CD4-positive, CD25-positive, alpha-beta regulatory T cell (primary cell): ENCODE measurements at regions not wholly inside any gene's neighbourhood (a gene's known extent, or its start where the extent isn't known, plus 50 kb on each side); places are given as distances from the start of the nearest gene placed in this dataset.
"Not testable (repeated sequence)": the region's sequence is repeated elsewhere in the genome, so short reads cannot be mapped to it uniquely, and the experiment has no call there.

Experiments used
- ATAC-seq, 2 donors: fragments of 150-1000 bp; cut with Tn5 transposase; one replicate each; pipeline ENCODE4 v1.10.0; 2021; ENCODE audit warnings: low read depth in 2 of 2, moderate number of reproducible peaks in 2 of 2, moderate library complexity in 1 of 2
- DNase-seq, 3 donors: peaks; one replicate each; pipeline versions ENCODE4 v3.0.0 to v3.0.0-alpha.2; 2012 to 2022; ENCODE audit warnings: mixed read lengths in 1 of 3
- H3K27ac ChIP-seq: one replicate; pipeline ENCODE4 v1.7.0; 2013; ENCODE audit warnings: mild to moderate bottlenecking, low read length; ENCODE audit not compliant: insufficient read depth, poor library complexity, severe bottlenecking
- H3K27me3 ChIP-seq: one replicate; pipeline ENCODE4 v1.7.0; 2013; ENCODE audit warnings: low read length; ENCODE audit not compliant: control insufficient read depth, insufficient read depth
- H3K36me3 ChIP-seq: one replicate; pipeline ENCODE4 v1.7.0; 2013; ENCODE audit warnings: mild to moderate bottlenecking, low read length, moderate library complexity; ENCODE audit not compliant: control insufficient read depth, insufficient read depth
- H3K4me1 ChIP-seq: 2 replicates; pipeline ENCODE4 v1.7.0; 2013; ENCODE audit warnings: mild to moderate bottlenecking, low read length; ENCODE audit not compliant: insufficient read depth, control insufficient read depth, poor library complexity, severe bottlenecking
- H3K4me3 ChIP-seq: one replicate; pipeline ENCODE4 v1.7.0; 2013; ENCODE audit warnings: low read depth, mild to moderate bottlenecking, low read length, moderate library complexity
- H3K9me3 ChIP-seq, 2 experiments: 1 replicate in 1 of 2; 2 replicates in 1 of 2; pipeline ENCODE4 v1.7.0; 2013; ENCODE audit warnings: low read length in 2 of 2, mild to moderate bottlenecking in 1 of 2, moderate library complexity in 1 of 2; ENCODE audit not compliant: control insufficient read depth in 2 of 2
- H3K27ac Mint-ChIP-seq, 3 donors: one replicate each; pipeline ENCODE4 v1.8.0; 2020 to 2022; ENCODE audit warnings: mild to moderate bottlenecking in 3 of 3, mixed read lengths in 3 of 3, moderate library complexity in 2 of 3
- H3K27me3 Mint-ChIP-seq: one replicate; pipeline ENCODE4 v1.8.0; 2022; ENCODE audit warnings: mild to moderate bottlenecking, mixed read lengths
- H3K36me3 Mint-ChIP-seq: one replicate; pipeline ENCODE4 v1.8.0; 2020; ENCODE audit warnings: mixed read lengths
- H3K4me1 Mint-ChIP-seq, 4 donors: one replicate each; pipeline ENCODE4 v1.8.0; 2020 to 2022; ENCODE audit warnings: mixed read lengths in 4 of 4, mild to moderate bottlenecking in 1 of 4
- H3K4me3 Mint-ChIP-seq, 4 donors: one replicate each; pipeline ENCODE4 v1.8.0; 2020 to 2022; ENCODE audit warnings: mild to moderate bottlenecking in 4 of 4, mixed read lengths in 4 of 4, moderate library complexity in 3 of 4
- H3K9me3 Mint-ChIP-seq, 7 donors: one replicate each; pipeline ENCODE4 v1.8.0; 2020 to 2022; ENCODE audit warnings: mixed read lengths in 7 of 7, mild to moderate bottlenecking in 3 of 7, moderate library complexity in 2 of 7

DNA sequence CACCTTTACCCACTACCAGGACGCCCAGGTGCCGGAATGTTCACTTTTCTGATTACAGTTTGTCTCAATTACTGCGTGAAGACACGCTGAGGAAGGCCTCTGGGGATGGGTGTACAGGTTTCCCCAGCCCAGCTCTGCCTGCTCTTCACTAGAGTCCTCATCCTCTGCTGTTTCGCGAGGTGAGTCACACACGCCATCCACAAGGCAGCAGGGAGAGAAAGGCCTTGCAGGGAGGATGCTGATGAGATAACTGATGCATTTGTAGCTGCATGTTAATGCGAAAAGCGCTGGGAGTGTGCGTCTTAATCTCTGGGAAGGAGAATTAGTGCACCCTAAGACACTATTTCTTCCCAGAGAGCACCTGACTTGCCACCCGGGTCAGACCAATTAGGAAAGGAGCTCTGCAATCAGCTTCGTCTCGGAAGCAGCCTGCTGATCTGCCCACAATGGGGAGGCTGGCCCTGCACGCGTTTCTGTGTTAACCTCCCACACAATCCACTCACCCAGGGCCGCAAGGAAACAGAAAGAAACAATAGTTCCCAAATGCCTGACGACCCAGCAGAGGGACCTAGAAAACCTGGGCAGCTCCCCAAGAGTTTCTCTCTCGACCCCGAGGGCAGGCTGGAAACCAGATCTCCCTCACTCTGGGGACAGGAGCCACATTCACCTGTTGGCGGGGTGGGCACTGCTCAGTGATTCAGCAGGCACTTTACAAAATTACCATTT is 578.7 kb downstream of the GLRX3 start:
- no peaks in the 10 kb centered on the region for H3K36me3 Mint-ChIP-seq
- H3K4me1 ChIP-seq, result no peaks in the 10 kb centered on the region
- H3K4me3 ChIP-seq, result no peak overlapping the region
- peaks cover 0 to 2% (median 0%) of the 10 kb centered on the region in 4 donors for H3K4me1 Mint-ChIP-seq
- H3K27ac ChIP-seq, result no peak overlapping the region
- no peaks in the 10 kb centered on the region for H3K36me3 ChIP-seq
- H3K4me3 Mint-ChIP-seq, result no peak overlapping the region
- H3K27me3 ChIP-seq, result no peaks in the 10 kb centered on the region
- H3K9me3 Mint-ChIP-seq, result peaks cover 0 to 5% (median 0%) of the 10 kb centered on the region in 7 donors
- H3K27me3 Mint-ChIP-seq, result no peaks in the 10 kb centered on the region
- H3K27ac Mint-ChIP-seq, result no peak overlapping the region
- H3K9me3 ChIP-seq, result no peaks in the 10 kb centered on the region
- ATAC-seq, result no peak
- DNase-seq, result no peak

DNA sequence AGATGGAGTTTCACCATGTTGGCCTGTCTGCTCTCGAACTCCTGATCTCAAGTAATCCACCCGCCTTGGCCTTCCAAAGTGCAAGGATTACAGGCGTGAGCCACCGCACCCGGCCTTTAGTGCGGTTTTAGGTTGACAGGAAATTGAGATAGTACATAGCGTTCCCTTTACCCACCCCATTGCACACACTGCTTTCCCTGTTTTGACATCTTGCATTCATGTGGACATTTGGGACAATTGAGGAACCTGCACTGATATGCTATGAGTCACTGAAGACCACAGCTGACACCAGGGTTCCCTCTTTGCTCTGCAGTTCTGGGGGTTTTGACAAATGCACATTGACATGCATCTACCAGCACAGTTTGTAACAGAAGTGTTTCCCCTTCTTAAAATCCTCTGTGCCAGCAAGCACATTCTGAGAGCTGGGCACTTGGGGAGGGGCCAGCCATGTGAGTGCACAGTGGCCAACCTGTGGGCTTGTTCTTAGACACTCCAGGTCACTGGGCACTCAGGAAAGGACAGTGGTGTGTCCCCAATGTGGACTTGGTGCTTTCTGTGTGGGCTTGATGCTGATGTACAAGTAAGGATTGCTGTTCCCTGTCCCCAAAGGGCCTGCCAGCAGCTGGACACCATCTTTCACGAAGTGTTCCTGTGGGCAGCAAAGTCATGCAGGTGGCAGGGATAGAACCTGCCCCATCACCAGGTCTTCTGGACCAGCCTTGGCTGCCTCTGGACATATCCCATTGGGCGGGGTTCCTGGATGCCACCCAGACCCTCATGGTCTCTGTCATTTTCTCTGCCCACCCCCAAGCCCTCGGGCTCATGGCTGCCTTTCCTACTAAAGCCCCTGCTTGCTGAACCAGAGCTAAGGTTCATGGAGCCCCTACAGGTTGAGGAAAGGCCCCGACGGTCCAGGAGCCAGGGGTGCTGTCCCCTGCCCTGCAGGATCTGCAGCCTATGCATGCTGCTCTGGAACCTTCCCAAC is 579.8 kb downstream of the GLRX3 start:
- H3K9me3 Mint-ChIP-seq, result peaks cover 0 to 5% (median 0%) of the 10 kb centered on the region in 7 donors
- DNase-seq, result no peak
- Histone ChIP-seq H3K4me3 (no peak overlapping the region), H3K4me1 (no peaks in the 10 kb centered on the region), H3K9me3 (no peaks in the 10 kb centered on the region), H3K27me3 (no peaks in the 10 kb centered on the region), H3K27ac (no peak overlapping the region), H3K36me3 (no peaks in the 10 kb centered on the region)
- peaks cover 0 to 2% (median 0%) of the 10 kb centered on the region in 4 donors for H3K4me1 Mint-ChIP-seq
- no peaks in the 10 kb centered on the region for H3K27me3 Mint-ChIP-seq
- ATAC-seq, result no peak
- no peaks in the 10 kb centered on the region for H3K36me3 Mint-ChIP-seq
- no peak overlapping the region for H3K4me3 Mint-ChIP-seq
- no peak overlapping the region for H3K27ac Mint-ChIP-seq

DNA sequence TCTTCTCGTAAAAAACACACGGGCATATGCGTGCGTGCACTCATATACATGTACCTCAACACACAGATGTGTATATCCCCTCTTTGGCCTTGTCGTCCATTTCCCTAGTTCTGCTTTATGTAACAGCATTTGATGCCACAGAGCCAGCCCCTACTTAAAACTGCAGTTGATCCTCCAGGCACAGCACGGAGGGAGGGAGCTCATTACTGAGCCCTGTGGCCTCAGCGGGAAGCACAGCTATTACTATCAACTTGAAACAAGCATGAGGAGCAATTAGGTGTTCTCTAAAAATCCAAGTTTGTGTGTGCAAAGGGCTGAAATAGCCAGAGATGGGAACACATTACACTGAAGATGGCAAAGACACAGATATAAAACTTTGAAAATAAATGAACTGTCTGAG is 580.9 kb downstream of the GLRX3 start:
- H3K27ac ChIP-seq, result no peak overlapping the region
- no peaks in the 10 kb centered on the region for H3K36me3 Mint-ChIP-seq
- H3K4me1 ChIP-seq, result no peaks in the 10 kb centered on the region
- H3K9me3 ChIP-seq, result no peaks in the 10 kb centered on the region
- no peaks in the 10 kb centered on the region for H3K27me3 Mint-ChIP-seq
- peak overlapping the region in 1 of 4 donors; percentile 29 for H3K4me3 Mint-ChIP-seq
- H3K27me3 ChIP-seq, result no peaks in the 10 kb centered on the region
- no peak overlapping the region for H3K4me3 ChIP-seq
- DNase-seq (no peak), ATAC-seq (no peak)
- no peaks in the 10 kb centered on the region for H3K36me3 ChIP-seq
- peaks cover 0 to 2% (median 0%) of the 10 kb centered on the region in 4 donors for H3K4me1 Mint-ChIP-seq
- H3K9me3 Mint-ChIP-seq, result peaks cover 0 to 5% (median 0%) of the 10 kb centered on the region in 7 donors
- no peak overlapping the region for H3K27ac Mint-ChIP-seq

DNA sequence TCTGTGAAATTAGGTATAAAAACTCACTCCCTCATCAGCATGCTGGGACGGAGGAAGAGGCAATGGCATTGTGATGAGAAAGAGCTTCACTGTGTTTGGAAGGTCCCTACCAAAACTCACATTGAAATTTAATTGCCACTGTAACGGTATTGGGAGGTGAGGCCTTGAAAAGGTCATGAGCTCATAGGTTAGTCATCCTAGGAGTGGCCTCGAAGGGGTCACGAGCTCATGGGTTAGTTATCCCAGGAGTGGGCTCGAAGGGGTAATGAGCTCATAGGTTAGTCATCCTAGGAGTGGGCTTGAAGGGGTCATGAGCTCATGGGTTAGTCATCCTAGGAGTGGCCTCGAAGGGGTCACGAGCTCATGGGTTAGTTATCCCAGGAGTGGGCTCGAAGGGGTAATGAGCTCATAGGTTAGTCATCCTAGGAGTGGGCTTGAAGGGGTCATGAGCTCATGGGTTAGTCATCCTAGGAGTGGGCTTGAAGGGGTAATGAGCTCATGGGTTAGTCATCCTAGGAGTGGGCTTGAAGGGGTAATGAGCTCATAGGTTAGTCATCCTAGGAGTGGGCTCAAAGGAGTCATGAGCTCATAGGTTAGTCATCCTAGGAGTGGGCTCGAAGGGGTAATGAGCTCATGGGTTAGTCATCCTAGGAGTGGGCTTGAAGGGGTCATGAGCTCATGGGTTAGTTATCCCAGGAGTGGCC is 582.7 kb downstream of the GLRX3 start:
- not testable (repeated sequence) for H3K4me3 Mint-ChIP-seq, H3K9me3 Mint-ChIP-seq, H3K27me3 Mint-ChIP-seq, H3K27ac ChIP-seq, H3K27ac Mint-ChIP-seq, ATAC-seq, H3K36me3 Mint-ChIP-seq, H3K4me1 ChIP-seq, H3K9me3 ChIP-seq, DNase-seq, H3K4me3 ChIP-seq, H3K27me3 ChIP-seq, H3K4me1 Mint-ChIP-seq, H3K36me3 ChIP-seq

DNA sequence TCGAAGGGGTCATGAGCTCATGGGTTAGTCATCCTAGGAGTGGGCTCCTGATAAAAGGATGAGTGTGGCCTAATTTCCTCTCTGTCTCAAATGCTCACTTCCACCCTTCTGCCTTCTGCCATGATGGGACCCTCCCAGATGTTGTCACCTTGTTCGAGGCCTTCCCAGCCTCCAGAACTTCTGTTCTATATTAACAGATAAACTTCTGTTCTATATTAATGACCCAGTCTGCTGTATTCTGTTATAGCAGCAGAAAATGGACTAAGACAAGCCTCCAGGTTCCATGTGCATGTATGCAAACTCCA is 583.2 kb downstream of the GLRX3 start:
- Mint-ChIP-seq H3K27ac (no peak overlapping the region), H3K9me3 (no peaks in the 10 kb centered on the region), H3K4me3 (no peak overlapping the region), H3K36me3 (no peaks in the 10 kb centered on the region), H3K27me3 (no peaks in the 10 kb centered on the region), H3K4me1 (no peaks in the 10 kb centered on the region)
- H3K27ac ChIP-seq, result no peak overlapping the region
- H3K27me3 ChIP-seq, result no peaks in the 10 kb centered on the region
- H3K4me1 ChIP-seq, result no peaks in the 10 kb centered on the region
- DNase-seq (no peak), ATAC-seq (no peak)
- H3K9me3 ChIP-seq, result no peaks in the 10 kb centered on the region
- H3K4me3 ChIP-seq, result no peak overlapping the region
- no peaks in the 10 kb centered on the region for H3K36me3 ChIP-seq

DNA sequence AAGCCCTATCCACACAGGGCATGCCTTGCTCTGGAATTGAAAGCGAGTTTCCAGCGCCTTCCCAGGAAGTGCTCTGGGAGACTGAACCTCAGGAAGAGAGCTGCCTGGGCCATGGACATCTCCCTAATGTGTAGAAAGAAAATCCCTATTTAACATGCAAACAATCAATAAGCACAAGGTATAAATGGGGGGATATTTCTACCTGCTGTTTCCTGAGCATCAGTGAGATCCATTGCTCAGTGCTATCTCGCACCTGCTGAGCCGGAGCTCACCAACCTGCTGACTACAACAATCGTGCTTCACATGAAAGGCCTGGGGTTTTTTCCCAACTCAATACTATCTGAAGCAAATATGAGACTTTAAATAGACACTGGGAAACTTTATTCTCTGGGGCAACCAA is 584.0 kb downstream of the GLRX3 start:
- Histone ChIP-seq H3K27me3 (no peaks in the 10 kb centered on the region), H3K36me3 (no peaks in the 10 kb centered on the region), H3K27ac (no peak overlapping the region), H3K4me1 (no peaks in the 10 kb centered on the region), H3K9me3 (no peaks in the 10 kb centered on the region), H3K4me3 (no peak overlapping the region)
- Mint-ChIP-seq H3K27ac (no peak overlapping the region), H3K9me3 (no peaks in the 10 kb centered on the region), H3K4me3 (no peak overlapping the region), H3K27me3 (no peaks in the 10 kb centered on the region), H3K36me3 (no peaks in the 10 kb centered on the region), H3K4me1 (no peaks in the 10 kb centered on the region)
- DNase-seq, result no peak
- ATAC-seq, result no peak

DNA sequence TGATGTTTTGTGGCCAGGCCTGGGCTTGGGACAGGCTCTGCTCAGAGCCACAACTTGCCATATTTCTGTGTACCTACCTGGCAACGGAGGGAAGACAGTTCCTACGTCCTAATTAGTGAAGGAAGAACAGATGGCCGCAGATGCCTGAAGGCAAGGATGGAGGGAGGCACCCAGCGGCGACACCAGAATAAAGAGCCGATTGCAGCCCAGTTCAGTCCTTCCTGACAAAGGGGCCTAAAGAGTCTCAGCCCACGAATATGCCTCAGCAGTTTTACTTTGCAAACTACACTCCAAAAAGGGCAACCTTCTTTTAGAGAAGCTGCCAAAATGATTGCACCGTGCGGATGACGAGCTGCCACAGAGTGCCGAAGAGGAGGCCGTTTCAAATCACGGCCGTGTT is 585.8 kb downstream of the GLRX3 start:
- no peak for ATAC-seq
- Histone ChIP-seq H3K27ac (no peak overlapping the region), H3K36me3 (no peaks in the 10 kb centered on the region), H3K27me3 (no peaks in the 10 kb centered on the region), H3K4me3 (no peak overlapping the region), H3K9me3 (no peaks in the 10 kb centered on the region), H3K4me1 (no peaks in the 10 kb centered on the region)
- H3K9me3 Mint-ChIP-seq, result no peaks in the 10 kb centered on the region
- H3K27ac Mint-ChIP-seq, result no peak overlapping the region
- DNase-seq, result no peak
- H3K4me3 Mint-ChIP-seq, result no peak overlapping the region
- H3K4me1 Mint-ChIP-seq, result no peaks in the 10 kb centered on the region
- no peaks in the 10 kb centered on the region for H3K36me3 Mint-ChIP-seq
- H3K27me3 Mint-ChIP-seq, result no peaks in the 10 kb centered on the region
